ENCODE measurements at regions not wholly inside any gene's neighbourhood (a gene's known extent, or its start where the extent isn't known, plus 50 kb on each side); places are given as distances from the start of the nearest gene placed in this dataset.
"Not testable (repeated sequence)": the region's sequence is repeated elsewhere in the genome, so short reads cannot be mapped to it uniquely, and the experiment has no call there.

GRCh38 chr17:30689266-30690000 is 135.1 kb downstream of the CRLF3 start:
- DNase-seq (ENCODE audit: low read depth in 2 of 3, low spot score in 2 of 3) = not testable (repeated sequence)

- not testable (repeated sequence) for DNase-seq (ENCODE audit: low read depth in 2 of 3, low spot score in 2 of 3)
Observed at GRCh38 chr17:30686538-30687479, 137.7 kb downstream of the CRLF3 start.

- DNase-seq (ENCODE audit: low read depth in 2 of 3, low spot score in 2 of 3) = not testable (repeated sequence)
Observed at GRCh38 chr17:30682280-30682679, 142.2 kb downstream of the CRLF3 start.

GRCh38 chr17:30680681-30681080 is 143.8 kb downstream of the CRLF3 start:
- DNase-seq (ENCODE audit: low read depth in 2 of 3, low spot score in 2 of 3) = not testable (repeated sequence)

- DNase-seq (ENCODE audit: low read depth in 2 of 3, low spot score in 2 of 3) = no peak
Observed at GRCh38 chr17:30677550-30678249, 146.8 kb downstream of the CRLF3 start.

- not testable (repeated sequence) for DNase-seq (ENCODE audit: low read depth in 2 of 3, low spot score in 2 of 3)
Observed at GRCh38 chr17:30675777-30676492, 148.6 kb downstream of the CRLF3 start.

- DNase-seq (ENCODE audit: low read depth in 2 of 3, low spot score in 2 of 3) = not testable (repeated sequence)
Observed at GRCh38 chr17:30669217-30669649, 155.3 kb downstream of the CRLF3 start.

DNA sequence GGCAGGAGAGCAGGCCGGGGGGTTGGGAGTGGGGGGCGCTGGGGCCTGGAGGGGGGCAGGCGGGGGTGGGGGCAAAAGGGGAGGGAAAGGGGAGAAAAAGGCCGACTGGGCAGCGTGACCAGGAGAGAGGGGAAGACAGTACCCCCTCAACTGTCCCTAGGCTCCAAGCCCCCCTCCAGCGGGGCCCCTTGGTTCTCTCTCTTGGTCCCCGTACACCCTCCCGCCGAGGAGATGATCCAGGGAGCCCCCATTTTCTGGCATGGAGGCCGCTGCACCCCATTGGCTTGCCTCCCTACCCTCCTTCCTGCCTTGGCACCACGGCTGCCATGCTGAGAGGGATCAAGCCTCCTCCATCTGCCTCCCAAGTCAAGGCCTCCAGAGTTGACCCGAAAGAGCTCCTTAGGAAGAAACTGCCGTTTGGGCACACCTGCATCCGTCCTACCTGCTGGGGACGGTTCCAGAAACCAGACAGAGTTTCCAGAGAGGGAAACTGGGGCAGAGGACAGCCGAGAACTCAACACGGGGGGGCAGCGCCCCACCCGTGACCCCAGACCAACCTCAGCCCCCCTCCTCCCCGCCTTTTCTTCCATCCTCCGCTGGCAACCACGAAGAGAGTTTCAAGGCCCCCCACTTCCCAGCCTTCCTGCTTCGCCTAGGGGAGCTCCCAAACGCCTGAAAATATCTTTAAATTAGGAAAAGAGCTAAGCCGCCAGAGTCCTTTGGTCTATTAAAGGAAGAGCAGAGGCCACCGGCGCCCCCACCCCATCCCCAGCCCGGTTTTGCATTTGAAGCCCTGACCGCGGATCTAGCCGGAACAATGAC is 155.9 kb downstream of the CRLF3 start:
- not testable (repeated sequence) for DNase-seq (ENCODE audit: low read depth in 2 of 3, low spot score in 2 of 3)

DNA sequence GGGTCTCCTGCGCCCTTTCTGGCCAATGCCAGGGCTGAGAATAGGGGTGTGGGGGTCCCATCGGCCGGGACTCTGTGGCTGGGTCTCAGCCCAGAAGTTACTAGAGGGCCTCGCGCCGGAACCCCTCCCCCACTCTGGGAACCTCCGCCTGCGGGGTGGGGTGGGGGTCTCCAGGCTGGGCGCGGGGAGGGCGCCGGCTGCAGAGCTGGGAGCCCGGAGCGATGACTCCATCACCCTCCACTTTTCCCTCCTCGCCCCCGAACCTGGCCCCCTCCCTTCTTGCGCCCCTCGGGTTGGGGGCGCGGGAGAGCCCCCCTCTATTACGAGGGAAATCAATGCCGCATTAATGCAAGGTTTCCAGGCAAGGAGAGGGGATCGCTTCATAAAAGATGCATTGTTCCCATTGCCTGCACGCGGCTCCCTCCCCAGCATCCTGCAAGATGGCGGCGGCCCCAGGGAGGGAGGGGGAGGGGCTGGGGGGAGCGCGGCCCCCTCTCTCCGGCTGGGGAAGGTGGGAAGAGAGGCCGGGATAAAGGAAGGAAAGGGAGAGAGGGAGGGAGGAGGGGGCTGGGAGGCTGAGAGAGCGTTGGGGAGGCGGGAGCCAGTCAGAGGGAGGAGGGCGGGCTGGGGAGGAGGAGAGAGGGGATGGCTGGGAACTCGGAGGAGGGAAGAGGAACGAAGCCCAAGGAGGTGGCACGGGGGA is 156.7 kb downstream of the CRLF3 start:
- not testable (repeated sequence) for DNase-seq (ENCODE audit: low read depth in 2 of 3, low spot score in 2 of 3)

GRCh38 chr17:30666838-30667656 is 157.4 kb downstream of the CRLF3 start:
- not testable (repeated sequence) for DNase-seq (ENCODE audit: low read depth in 2 of 3, low spot score in 2 of 3)

GRCh38 chr17:30663727-30664455 is 160.6 kb downstream of the CRLF3 start:
- DNase-seq (ENCODE audit: low read depth in 2 of 3, low spot score in 2 of 3) = not testable (repeated sequence)

DNA sequence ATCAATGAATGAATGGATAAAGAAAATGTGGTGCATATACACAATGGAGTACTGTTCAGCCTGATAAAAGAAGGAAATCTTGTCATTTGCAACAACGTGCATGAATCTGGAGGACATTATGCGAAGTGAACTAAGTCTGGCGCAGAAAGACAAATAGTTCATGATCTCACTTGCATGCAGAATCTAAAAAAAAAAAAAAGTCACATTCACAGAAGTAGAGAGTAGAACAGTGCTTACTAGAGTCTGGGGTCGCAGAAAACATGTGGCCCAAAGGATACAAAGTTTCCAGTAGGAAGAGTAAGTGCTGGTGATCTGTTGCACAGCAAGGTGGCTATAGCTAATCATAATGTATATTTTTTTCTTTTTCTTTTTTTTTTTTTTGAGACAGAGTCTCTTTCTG is 167.3 kb downstream of the CRLF3 start:
- not testable (repeated sequence) for DNase-seq (ENCODE audit: low read depth in 2 of 3, low spot score in 2 of 3)

- not testable (repeated sequence) for DNase-seq (ENCODE audit: low read depth in 2 of 3, low spot score in 2 of 3)
Observed at GRCh38 chr17:30653038-30653437, 171.5 kb downstream of the CRLF3 start.

GRCh38 chr17:30650149-30650548 is 172.9 kb downstream of the GOSR1 start:
- DNase-seq (ENCODE audit: low read depth in 2 of 3, low spot score in 2 of 3) = not testable (repeated sequence)

GRCh38 chr17:30648015-30648620 is 170.9 kb downstream of the GOSR1 start:
- DNase-seq (ENCODE audit: low read depth in 2 of 3, low spot score in 2 of 3) = not testable (repeated sequence)

DNA sequence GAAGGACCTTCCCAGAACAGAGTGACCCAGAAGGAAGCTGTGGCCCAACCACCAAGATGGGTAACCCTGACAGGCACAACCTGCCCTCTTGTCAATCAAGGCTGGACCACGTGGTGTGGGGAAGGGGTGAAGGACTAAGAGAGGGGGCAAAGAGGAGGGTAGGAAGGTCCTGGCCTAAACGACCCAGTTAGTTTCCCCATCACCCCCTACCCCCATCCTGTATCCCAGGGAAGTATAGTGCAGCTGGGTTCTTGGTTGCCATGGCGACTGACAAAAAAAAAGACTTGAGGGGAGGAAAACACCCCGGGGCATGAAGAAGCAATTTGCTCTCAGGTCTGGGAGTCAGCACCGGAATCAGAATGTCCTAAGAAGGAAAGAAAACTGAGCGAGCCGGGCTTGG is 168.7 kb downstream of the GOSR1 start:
- not testable (repeated sequence) for DNase-seq (ENCODE audit: low read depth in 2 of 3, low spot score in 2 of 3)

- not testable (repeated sequence) for DNase-seq (ENCODE audit: low read depth in 2 of 3, low spot score in 2 of 3)
Observed at GRCh38 chr17:30644713-30645112, 167.5 kb downstream of the GOSR1 start.
